ENCODE measurements at regions not wholly inside any gene's neighbourhood (a gene's known extent, or its start where the extent isn't known, plus 50 kb on each side); places are given as distances from the start of the nearest gene placed in this dataset.

DNA sequence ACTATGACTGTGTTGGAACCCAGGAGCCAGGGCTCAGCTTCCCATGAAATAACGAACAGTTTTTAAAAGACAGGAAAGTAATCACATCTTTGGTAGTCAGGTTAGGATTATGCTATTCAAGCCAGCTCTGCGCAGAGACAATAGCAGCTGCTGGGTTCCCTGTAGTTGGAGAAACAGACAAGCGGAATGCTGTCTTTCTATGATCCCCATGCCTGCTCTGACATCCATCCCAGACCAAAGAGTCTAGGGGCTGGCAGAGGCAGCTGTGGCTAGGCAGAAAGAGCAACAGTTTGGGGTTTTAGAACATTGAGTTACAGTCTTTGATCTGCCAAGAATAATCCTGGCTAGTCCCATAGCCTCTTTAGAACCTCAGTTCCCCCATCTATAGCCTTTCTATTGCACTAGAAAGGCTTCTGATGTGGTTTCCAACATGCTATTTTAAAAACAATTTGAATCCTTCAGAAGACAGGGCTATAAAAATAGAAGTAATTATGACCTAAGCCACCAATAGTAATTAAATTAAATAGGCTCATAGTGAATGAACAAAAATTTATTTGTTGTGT is 146.8 kb downstream of the MTX2 start:
- Histone ChIP-seq H3K4me3 (ENCODE audit: low read depth in 1 of 3, low read length in 3 of 3) (no peak overlapping the region), H3K9me3 (ENCODE audit: control insufficient read depth in 4 of 4, low read length in 3 of 4) (no peaks in the 10 kb centered on the region), H3K27ac (ENCODE audit: low read depth in 1 of 2, low read length in 2 of 2) (no peak overlapping the region), H3K9ac (ENCODE audit: low read depth in 1 of 2, low read length in 2 of 2) (no peak overlapping the region), H3K36me3 (ENCODE audit: control insufficient read depth in 4 of 4, insufficient read depth in 3 of 4, low read depth in 1 of 4, low read length in 3 of 4) (no peaks in the 10 kb centered on the region), H3K4me1 (ENCODE audit: control insufficient read depth in 4 of 4, insufficient read depth in 4 of 4, low read length in 3 of 4) (no peaks in the 10 kb centered on the region), H3K27me3 (ENCODE audit: control insufficient read depth in 4 of 4, insufficient read depth in 4 of 4, low read length in 3 of 4) (no peaks in the 10 kb centered on the region)
- TF ChIP-seq JUND (IDR thresholded peaks at IDR 0.05), result no peak
- WGBS, result 84% methylated on average over 3 of the region's 3 CpGs
- DNase-seq (ENCODE audit: low spot score), result no peak

DNA sequence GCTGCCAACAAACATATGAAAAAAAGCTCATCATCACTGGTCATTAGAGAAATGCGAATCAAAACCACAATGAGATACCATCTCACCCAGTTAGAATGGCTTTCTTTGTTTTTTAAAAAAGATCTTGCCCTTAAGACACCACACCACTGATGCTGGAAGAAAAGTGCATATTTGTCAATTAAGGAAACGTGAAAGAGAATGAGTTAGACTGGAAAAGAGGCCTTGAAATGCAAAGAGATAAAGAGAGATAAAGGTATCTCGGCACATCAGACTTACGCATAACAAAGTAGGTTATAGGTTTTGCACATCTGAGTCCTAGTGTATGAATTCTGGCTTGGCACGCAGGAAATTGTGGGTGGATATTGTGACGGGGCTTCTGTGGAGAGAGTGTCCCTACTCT is 149.5 kb downstream of the MTX2 start:
- TF ChIP-seq, protein P1, sequence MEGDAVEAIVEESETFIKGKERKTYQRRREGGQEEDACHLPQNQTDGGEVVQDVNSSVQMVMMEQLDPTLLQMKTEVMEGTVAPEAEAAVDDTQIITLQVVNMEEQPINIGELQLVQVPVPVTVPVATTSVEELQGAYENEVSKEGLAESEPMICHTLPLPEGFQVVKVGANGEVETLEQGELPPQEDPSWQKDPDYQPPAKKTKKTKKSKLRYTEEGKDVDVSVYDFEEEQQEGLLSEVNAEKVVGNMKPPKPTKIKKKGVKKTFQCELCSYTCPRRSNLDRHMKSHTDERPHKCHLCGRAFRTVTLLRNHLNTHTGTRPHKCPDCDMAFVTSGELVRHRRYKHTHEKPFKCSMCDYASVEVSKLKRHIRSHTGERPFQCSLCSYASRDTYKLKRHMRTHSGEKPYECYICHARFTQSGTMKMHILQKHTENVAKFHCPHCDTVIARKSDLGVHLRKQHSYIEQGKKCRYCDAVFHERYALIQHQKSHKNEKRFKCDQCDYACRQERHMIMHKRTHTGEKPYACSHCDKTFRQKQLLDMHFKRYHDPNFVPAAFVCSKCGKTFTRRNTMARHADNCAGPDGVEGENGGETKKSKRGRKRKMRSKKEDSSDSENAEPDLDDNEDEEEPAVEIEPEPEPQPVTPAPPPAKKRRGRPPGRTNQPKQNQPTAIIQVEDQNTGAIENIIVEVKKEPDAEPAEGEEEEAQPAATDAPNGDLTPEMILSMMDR (IDR thresholded peaks at IDR 0.05; ENCODE audit: low read depth, low read length, missing input control), result no peak
- TF ChIP-seq HNF4A (conservative IDR thresholded peaks at IDR 0.05) (no peak), RXRA (IDR thresholded peaks at IDR 0.05) (no peak), FOXA2 (IDR thresholded peaks at IDR 0.05) (no peak)
- no peak for DNase-seq (ENCODE audit: low spot score)
- Histone ChIP-seq H3K27ac (ENCODE audit: low read depth in 1 of 2, low read length in 2 of 2) (no peak overlapping the region), H3K9ac (ENCODE audit: low read depth in 1 of 2, low read length in 2 of 2) (no peak overlapping the region), H3K36me3 (ENCODE audit: control insufficient read depth in 4 of 4, insufficient read depth in 3 of 4, low read depth in 1 of 4, low read length in 3 of 4) (no peaks in the 10 kb centered on the region), H3K27me3 (ENCODE audit: control insufficient read depth in 4 of 4, insufficient read depth in 4 of 4, low read length in 3 of 4) (peaks cover 0 to 3% (median 0%) of the 10 kb centered on the region in 4 donors), H3K9me3 (ENCODE audit: control insufficient read depth in 4 of 4, low read length in 3 of 4) (no peaks in the 10 kb centered on the region), H3K4me3 (ENCODE audit: low read depth in 1 of 3, low read length in 3 of 3) (no peak overlapping the region), H3K4me1 (ENCODE audit: control insufficient read depth in 4 of 4, insufficient read depth in 4 of 4, low read length in 3 of 4) (no peaks in the 10 kb centered on the region)
- WGBS, result 92% methylated on average over 6 of the region's 6 CpGs

DNA sequence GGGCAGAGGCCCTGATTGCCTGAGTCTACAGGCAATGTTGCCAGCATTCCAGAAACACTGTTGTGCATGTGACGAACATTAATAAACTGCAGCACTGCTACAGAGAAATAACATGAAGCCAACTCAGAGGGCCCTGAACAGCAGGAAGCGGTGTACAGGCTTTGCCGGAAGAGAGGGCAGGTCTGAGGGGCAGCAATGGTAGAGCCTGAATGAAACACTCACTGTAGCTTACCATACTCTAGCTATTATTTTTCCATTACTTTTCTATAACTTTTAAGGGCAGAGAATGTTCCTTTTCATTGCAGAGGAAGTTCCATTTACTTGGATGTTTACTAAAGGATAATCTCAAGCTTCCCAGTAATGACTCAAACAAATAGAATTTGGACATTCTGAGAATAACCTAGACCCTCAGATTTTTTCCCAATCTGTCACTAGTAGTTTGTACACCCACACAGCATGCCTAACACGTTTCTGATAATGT is 150.4 kb downstream of the MTX2 start:
- no peaks in the 10 kb centered on the region for H3K9me3 ChIP-seq (ENCODE audit: control insufficient read depth in 4 of 4, low read length in 3 of 4)
- TF ChIP-seq, protein P2, sequence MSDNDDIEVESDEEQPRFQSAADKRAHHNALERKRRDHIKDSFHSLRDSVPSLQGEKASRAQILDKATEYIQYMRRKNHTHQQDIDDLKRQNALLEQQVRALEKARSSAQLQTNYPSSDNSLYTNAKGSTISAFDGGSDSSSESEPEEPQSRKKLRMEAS (IDR thresholded peaks at IDR 0.05), result no peak
- TF ChIP-seq SP1 (IDR thresholded peaks at IDR 0.05) (no peak), JUND (IDR thresholded peaks at IDR 0.05) (no peak)
- H3K4me3 ChIP-seq (ENCODE audit: low read depth in 1 of 3, low read length in 3 of 3), result no peak overlapping the region
- peaks cover 0 to 3% (median 0%) of the 10 kb centered on the region in 4 donors for H3K27me3 ChIP-seq (ENCODE audit: control insufficient read depth in 4 of 4, insufficient read depth in 4 of 4, low read length in 3 of 4)
- DNase-seq (ENCODE audit: low spot score), result no peak
- H3K36me3 ChIP-seq (ENCODE audit: control insufficient read depth in 4 of 4, insufficient read depth in 3 of 4, low read depth in 1 of 4, low read length in 3 of 4), result no peaks in the 10 kb centered on the region
- WGBS, result 79% methylated on average over 4 of the region's 4 CpGs
- no peaks in the 10 kb centered on the region for H3K4me1 ChIP-seq (ENCODE audit: control insufficient read depth in 4 of 4, insufficient read depth in 4 of 4, low read length in 3 of 4)
- no peak overlapping the region for H3K9ac ChIP-seq (ENCODE audit: low read depth in 1 of 2, low read length in 2 of 2)
- no peak overlapping the region for H3K27ac ChIP-seq (ENCODE audit: low read depth in 1 of 2, low read length in 2 of 2)

DNA sequence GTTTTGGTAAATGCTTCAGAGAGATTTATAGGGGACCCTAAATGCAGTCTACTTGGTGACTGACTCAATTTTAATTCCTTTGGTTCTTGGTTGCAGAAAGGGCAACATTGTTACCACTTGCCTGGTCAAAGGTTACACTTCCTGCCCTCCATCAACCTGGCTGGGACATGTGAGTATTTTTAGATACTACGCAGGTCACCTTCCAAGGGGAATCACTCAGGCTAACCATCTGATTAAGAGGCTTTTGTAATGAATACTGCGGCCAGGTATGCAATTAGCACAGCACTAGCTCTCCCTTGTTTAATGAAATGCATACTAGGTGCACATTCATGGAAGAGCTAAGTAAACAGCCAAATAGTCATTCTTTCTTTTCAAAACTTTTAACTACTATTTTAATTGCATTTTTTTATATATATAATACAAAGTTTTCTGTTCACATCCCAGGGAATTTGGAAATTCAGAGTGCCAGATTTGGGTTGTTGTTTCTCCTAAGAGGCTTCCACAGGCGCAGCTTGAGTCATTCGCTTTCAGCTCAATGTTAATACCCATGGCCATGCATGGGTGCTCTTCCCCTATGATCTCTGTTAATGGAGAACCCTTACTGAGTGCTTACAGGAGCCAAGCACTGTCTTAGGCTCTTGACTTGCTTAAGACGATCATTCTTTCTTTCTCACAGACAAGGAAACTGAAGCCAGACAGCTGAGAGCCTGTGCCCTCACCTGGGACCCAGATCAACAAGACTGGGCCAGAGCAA is 152.2 kb downstream of the MTX2 start:
- 87% methylated on average over 5 of the region's 5 CpGs for WGBS
- H3K4me3 ChIP-seq (ENCODE audit: low read depth in 1 of 3, low read length in 3 of 3), result no peak overlapping the region
- H3K9me3 ChIP-seq (ENCODE audit: control insufficient read depth in 4 of 4, low read length in 3 of 4), result no peaks in the 10 kb centered on the region
- peaks cover 0 to 3% (median 0%) of the 10 kb centered on the region in 4 donors for H3K27me3 ChIP-seq (ENCODE audit: control insufficient read depth in 4 of 4, insufficient read depth in 4 of 4, low read length in 3 of 4)
- H3K4me1 ChIP-seq (ENCODE audit: control insufficient read depth in 4 of 4, insufficient read depth in 4 of 4, low read length in 3 of 4), result no peaks in the 10 kb centered on the region
- H3K9ac ChIP-seq (ENCODE audit: low read depth in 1 of 2, low read length in 2 of 2), result no peak overlapping the region
- no peak overlapping the region for H3K27ac ChIP-seq (ENCODE audit: low read depth in 1 of 2, low read length in 2 of 2)
- no peaks in the 10 kb centered on the region for H3K36me3 ChIP-seq (ENCODE audit: control insufficient read depth in 4 of 4, insufficient read depth in 3 of 4, low read depth in 1 of 4, low read length in 3 of 4)
- no peak for DNase-seq (ENCODE audit: low spot score)
- TF ChIP-seq, protein P3, sequence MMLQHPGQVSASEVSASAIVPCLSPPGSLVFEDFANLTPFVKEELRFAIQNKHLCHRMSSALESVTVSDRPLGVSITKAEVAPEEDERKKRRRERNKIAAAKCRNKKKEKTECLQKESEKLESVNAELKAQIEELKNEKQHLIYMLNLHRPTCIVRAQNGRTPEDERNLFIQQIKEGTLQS (IDR thresholded peaks at IDR 0.05), result no peak
- TF ChIP-seq HNF4G (IDR thresholded peaks at IDR 0.05) (no peak), NR2F2 (IDR thresholded peaks at IDR 0.05) (no peak), YY1 (IDR thresholded peaks at IDR 0.05) (no peak), FOXA1 (IDR thresholded peaks at IDR 0.05) (no peak), GABPA (IDR thresholded peaks at IDR 0.05 in 1 of 2, conservative IDR thresholded peaks at IDR 0.05 in 1 of 2) (no peak), SP1 (IDR thresholded peaks at IDR 0.05) (no peak), EGR1 (IDR thresholded peaks at IDR 0.05; ENCODE audit: low read depth in 2 of 2) (no peak), HNF4A (conservative IDR thresholded peaks at IDR 0.05) (no peak), FOXA2 (IDR thresholded peaks at IDR 0.05) (no peak), RXRA (IDR thresholded peaks at IDR 0.05) (no peak)
- TF ChIP-seq, protein P1 (IDR thresholded peaks at IDR 0.05; ENCODE audit: low read depth, low read length, missing input control), result no peak
- TF ChIP-seq, protein P2 (IDR thresholded peaks at IDR 0.05), result no peak
- TF ChIP-seq, protein P4, sequence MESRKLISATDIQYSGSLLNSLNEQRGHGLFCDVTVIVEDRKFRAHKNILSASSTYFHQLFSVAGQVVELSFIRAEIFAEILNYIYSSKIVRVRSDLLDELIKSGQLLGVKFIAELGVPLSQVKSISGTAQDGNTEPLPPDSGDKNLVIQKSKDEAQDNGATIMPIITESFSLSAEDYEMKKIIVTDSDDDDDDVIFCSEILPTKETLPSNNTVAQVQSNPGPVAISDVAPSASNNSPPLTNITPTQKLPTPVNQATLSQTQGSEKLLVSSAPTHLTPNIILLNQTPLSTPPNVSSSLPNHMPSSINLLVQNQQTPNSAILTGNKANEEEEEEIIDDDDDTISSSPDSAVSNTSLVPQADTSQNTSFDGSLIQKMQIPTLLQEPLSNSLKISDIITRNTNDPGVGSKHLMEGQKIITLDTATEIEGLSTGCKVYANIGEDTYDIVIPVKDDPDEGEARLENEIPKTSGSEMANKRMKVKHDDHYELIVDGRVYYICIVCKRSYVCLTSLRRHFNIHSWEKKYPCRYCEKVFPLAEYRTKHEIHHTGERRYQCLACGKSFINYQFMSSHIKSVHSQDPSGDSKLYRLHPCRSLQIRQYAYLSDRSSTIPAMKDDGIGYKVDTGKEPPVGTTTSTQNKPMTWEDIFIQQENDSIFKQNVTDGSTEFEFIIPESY (IDR thresholded peaks at IDR 0.05), result no peak
